Gastroesophageal sphincter (tissue), 4 donors: ENCODE measurements at regions not wholly inside any gene's neighbourhood (a gene's known extent, or its start where the extent isn't known, plus 50 kb on each side); places are given as distances from the start of the nearest gene placed in this dataset.

Experiments
- ATAC-seq: fragments of 150-250 bp; one replicate; pipeline ENCODE4 v1.9.1; 2016; ENCODE audit warnings: mild to moderate bottlenecking, moderate library complexity
- H3K27ac ChIP-seq, 4 donors: fragments of 200-600 bp; sonication (generic) in 3 of 4; 1 replicate in 3 of 4; 2 replicates in 1 of 4; pipeline ENCODE4 v1.5.1; 2016 to 2019
- H3K27me3 ChIP-seq: fragments of 200-600 bp; sonication (generic); one replicate; pipeline ENCODE4 v1.5.1; 2019
- H3K36me3 ChIP-seq, 2 donors: fragments of 200-600 bp; sonication (generic); one replicate each; pipeline ENCODE4 v1.5.1; 2019; ENCODE audit warnings: control low read depth in 1 of 2
- H3K4me1 ChIP-seq, 3 donors: fragments of 200-600 bp; sonication (generic); 1 replicate in 2 of 3; 2 replicates in 1 of 3; pipeline ENCODE4 v1.5.1; 2016 to 2019; ENCODE audit warnings: control low read depth in 2 of 3
- H3K4me3 ChIP-seq, 2 donors: fragments of 200-600 bp; sonication (generic); one replicate each; pipeline ENCODE4 v1.5.1; 2019; ENCODE audit warnings: mild to moderate bottlenecking in 1 of 2, moderate library complexity in 1 of 2
- H3K9me3 ChIP-seq, 3 donors: fragments of 200-600 bp; sonication (generic); one replicate each; pipeline ENCODE4 v1.5.1; 2017 to 2019; ENCODE audit warnings: control low read depth in 2 of 3
- EP300 ChIP-seq: sonication (generic); formaldehyde crosslinking; IDR thresholded peaks from one replicate; pipeline ENCODE4 v1.6.1; 2017; ENCODE audit warnings: antibody characterized with exemption, mild to moderate bottlenecking
- POLR2A ChIP-seq, 2 donors: fragments of 450-650 bp; IDR thresholded peaks; one replicate each; pipeline ENCODE4 v1.6.1; 2017; ENCODE audit warnings: antibody characterized with exemption in 2 of 2, mild to moderate bottlenecking in 2 of 2, moderate library complexity in 1 of 2
- POLR2AphosphoS5 ChIP-seq: sonication (generic); formaldehyde crosslinking; IDR thresholded peaks from one replicate; pipeline ENCODE4 v1.6.1; 2017; ENCODE audit warnings: antibody characterized with exemption
- WGBS, 2 donors: methylation state at CpG; one replicate each; pipeline ENCODE4 v1.1.5; 2018; ENCODE audit warnings: low coverage in 1 of 2; 5-methylcytosine and 5-hydroxymethylcytosine counted together
- TF ChIP-seq, protein P1 (sequence below), 4 experiments: fragments of 200-600 bp in 2 of 4; fragments of 450-650 bp in 2 of 4; sonication (generic) in 1 of 4; IDR thresholded peaks; one replicate each; pipeline ENCODE4 v1.5.1; 2017 to 2019; ENCODE audit warnings: antibody characterized with exemption in 4 of 4, mild to moderate bottlenecking in 2 of 4, moderate library complexity in 2 of 4

DNA sequence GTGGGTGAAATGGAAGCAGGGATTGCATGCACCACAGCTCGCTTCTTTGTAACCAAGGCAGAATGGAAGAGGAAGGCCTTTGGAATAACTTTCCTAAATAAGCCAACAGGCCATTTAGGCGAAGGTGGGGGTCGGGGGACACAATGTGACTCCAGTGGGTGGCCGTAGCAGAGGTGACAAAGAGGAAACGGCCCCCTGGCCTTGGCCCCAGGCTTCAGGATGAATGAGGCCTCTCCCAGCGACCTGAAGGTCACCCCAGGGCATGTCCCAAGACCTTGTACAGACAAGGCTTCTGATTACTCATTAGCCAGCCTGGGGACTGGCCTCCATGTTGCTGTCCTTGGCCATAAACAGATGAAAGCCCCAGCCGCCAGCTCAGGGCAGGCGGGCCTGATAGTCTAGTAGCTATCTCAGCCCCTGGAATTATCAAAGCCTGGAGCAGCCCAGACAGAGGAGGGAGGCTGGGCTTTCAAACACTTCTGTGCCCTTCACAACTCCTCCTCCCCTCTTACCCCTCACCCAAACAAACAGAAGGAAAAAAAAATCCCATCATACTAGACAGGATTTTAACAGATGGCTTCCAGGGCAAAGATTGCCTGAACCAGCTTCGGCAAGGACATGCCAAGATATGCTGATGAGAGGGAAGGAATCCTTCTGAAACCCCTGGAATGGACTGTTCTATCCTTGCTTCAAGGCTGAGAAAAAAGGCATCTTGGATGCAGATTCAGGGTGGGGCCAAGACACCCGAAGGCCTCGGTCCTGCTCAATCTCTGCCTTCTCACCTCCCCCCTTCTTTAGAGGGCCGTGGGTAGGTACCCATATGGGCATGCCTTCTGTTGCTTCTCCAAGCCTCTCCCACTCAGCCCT, 142.3 kb upstream of the PARP11 start:
- no peaks in the 10 kb centered on the region for H3K9me3 ChIP-seq
- no peak overlapping the region for H3K4me3 ChIP-seq
- ATAC-seq: no peak
- WGBS, 2 donors: 72 to 82% methylated on average over 6 to 8 of the region's 12 CpGs
- TF ChIP-seq EP300: no peak
- no peak for TF ChIP-seq POLR2A (IDR thresholded peaks at IDR 0.05)
- TF ChIP-seq POLR2AphosphoS5: no peak
- TF ChIP-seq, protein P1, sequence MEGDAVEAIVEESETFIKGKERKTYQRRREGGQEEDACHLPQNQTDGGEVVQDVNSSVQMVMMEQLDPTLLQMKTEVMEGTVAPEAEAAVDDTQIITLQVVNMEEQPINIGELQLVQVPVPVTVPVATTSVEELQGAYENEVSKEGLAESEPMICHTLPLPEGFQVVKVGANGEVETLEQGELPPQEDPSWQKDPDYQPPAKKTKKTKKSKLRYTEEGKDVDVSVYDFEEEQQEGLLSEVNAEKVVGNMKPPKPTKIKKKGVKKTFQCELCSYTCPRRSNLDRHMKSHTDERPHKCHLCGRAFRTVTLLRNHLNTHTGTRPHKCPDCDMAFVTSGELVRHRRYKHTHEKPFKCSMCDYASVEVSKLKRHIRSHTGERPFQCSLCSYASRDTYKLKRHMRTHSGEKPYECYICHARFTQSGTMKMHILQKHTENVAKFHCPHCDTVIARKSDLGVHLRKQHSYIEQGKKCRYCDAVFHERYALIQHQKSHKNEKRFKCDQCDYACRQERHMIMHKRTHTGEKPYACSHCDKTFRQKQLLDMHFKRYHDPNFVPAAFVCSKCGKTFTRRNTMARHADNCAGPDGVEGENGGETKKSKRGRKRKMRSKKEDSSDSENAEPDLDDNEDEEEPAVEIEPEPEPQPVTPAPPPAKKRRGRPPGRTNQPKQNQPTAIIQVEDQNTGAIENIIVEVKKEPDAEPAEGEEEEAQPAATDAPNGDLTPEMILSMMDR (IDR thresholded peaks at IDR 0.05): no peak
- no peak overlapping the region for H3K27ac ChIP-seq
- no peaks in the 10 kb centered on the region for H3K36me3 ChIP-seq
- H3K4me1 ChIP-seq: no peaks in the 10 kb centered on the region
- H3K27me3 ChIP-seq: no peaks in the 10 kb centered on the region

DNA sequence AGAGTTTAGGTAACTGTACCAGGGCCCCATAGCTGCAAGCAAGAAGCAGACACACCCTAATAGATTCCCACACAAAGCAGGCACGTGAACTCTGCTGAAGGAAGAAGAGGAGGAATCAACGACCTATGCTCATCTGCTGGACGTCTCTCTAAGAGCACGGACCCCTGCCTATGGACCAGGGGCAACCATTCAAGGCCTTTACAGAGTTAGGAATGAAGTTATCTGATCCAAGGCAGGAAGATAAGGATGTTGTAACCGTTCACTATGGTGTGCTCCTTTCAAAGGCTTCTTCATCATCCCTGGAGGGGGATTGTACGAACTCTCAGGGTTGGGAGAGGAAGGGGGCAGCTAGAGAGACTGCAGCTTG, 141.6 kb upstream of the PARP11 start:
- no peak for ATAC-seq
- Histone ChIP-seq H3K27me3 (no peaks in the 10 kb centered on the region), H3K4me1 (no peaks in the 10 kb centered on the region), H3K36me3 (no peaks in the 10 kb centered on the region), H3K9me3 (no peaks in the 10 kb centered on the region), H3K4me3 (no peak overlapping the region), H3K27ac (no peak overlapping the region)
- WGBS, 2 donors: 83 to 100% methylated on average over 1 to 4 of the region's 6 CpGs
- TF ChIP-seq POLR2AphosphoS5 (no peak), POLR2A (IDR thresholded peaks at IDR 0.05) (no peak), EP300 (no peak)
- TF ChIP-seq, protein P1 (IDR thresholded peaks at IDR 0.05): no peak

DNA sequence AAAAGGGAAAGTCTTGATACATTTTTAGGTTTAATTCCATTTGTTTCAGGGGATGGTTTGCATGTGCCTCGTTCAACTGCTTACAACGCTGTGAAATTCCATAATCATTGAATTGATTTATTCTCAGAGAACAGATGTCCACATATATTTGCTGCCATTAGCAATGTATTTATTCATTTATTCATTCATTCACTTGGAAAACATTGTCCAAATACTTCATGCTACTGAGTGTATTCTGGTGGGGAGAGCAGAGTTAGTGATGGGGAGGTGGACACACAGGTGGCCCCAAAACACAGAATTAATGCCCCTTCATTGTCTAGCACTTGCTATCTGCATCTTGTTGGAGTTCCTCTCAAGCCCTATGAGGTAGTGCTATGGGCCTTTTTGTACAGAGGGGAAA, 141.2 kb upstream of the PARP11 start:
- H3K27me3 ChIP-seq: no peaks in the 10 kb centered on the region

DNA sequence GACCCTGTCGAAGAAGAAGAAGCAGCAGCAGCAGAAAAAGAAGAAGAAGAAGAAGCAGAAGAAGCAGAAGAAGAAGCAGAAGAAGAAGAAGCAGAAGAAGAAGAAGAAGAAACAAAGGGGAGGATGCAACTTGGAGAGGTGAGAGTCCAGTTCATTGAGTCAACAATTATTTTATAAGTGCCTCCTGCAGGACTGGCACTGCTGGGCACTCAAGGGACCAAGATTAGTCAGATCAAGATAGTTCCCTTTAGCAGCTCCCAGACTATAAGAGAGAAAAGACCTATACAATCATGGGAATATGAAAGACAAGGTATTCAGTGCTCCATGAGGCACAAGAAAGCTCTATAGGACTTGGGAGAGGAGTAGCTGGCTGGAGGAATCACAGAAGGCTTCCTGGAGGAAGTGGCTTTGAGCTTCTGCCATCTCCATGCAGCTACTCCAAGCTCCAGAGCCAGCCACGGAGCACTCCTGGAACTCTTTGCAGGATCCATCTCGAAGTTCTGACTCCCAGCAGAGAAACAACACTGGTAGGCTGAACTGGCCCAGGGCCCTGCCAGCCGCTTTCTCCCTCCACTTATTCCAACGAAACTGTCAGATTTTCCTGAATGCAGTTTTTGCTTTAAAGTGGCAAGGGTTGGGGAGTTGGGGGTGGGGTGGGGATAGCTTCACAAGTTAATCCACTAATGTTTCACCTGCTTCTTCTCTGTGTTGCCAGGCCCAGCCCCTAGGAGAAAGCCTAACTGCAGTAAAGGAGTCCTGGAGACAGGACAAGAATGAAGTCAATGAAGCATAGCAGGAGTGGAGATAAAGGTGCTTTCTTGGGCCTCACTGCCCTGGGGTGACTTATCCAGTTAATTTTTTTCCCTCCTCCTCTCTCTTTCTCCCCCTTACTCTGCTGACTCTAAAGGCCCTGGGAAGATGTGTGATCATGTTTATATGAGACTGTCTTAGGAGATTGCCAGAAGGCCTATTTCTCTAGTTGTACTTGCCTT, 140.1 kb upstream of the PARP11 start:
- TF ChIP-seq POLR2AphosphoS5: no peak
- TF ChIP-seq, protein P1 (IDR thresholded peaks at IDR 0.05): no peak
- no peak for TF ChIP-seq EP300
- Histone ChIP-seq H3K9me3 (no peaks in the 10 kb centered on the region), H3K36me3 (no peaks in the 10 kb centered on the region), H3K27me3 (no peaks in the 10 kb centered on the region), H3K4me1 (no peaks in the 10 kb centered on the region), H3K4me3 (no peak overlapping the region), H3K27ac (no peak overlapping the region)
- ATAC-seq: no peak
- WGBS, 2 donors: 64 to 76% methylated on average over 3 of the region's 5 CpGs

More for the DNA sequence above, 141.2 kb upstream of the PARP11 start:
- ATAC-seq: no peak
- no peaks in the 10 kb centered on the region for H3K9me3 ChIP-seq
- TF ChIP-seq, protein P1 (IDR thresholded peaks at IDR 0.05): no peak
- TF ChIP-seq EP300 (no peak), POLR2AphosphoS5 (no peak), POLR2A (IDR thresholded peaks at IDR 0.05) (no peak)
- no peak overlapping the region for H3K27ac ChIP-seq
- WGBS, 2 donors: 94 to 96% methylated on average over 2 of the region's 2 CpGs
- H3K4me3 ChIP-seq: no peak overlapping the region
- H3K4me1 ChIP-seq: no peaks in the 10 kb centered on the region
- H3K36me3 ChIP-seq: no peaks in the 10 kb centered on the region
